Gastroesophageal sphincter (tissue), 3 donors: ENCODE measurements at regions not wholly inside any gene's neighbourhood (a gene's known extent, or its start where the extent isn't known, plus 50 kb on each side); places are given as distances from the start of the nearest gene placed in this dataset.

ENCODE experiments used
- POLR2AphosphoS5 ChIP-seq: sonication (generic); formaldehyde crosslinking; IDR thresholded peaks from one replicate; pipeline ENCODE4 v1.6.1; 2017; ENCODE audit warnings: antibody characterized with exemption
- TF ChIP-seq, protein P1 (sequence below), 4 experiments: fragments of 200-600 bp in 2 of 4; fragments of 450-650 bp in 2 of 4; sonication (generic) in 1 of 4; IDR thresholded peaks; one replicate each; pipeline ENCODE4 v1.5.1; 2017 to 2019; ENCODE audit warnings: antibody characterized with exemption in 4 of 4, mild to moderate bottlenecking in 2 of 4, moderate library complexity in 2 of 4

DNA sequence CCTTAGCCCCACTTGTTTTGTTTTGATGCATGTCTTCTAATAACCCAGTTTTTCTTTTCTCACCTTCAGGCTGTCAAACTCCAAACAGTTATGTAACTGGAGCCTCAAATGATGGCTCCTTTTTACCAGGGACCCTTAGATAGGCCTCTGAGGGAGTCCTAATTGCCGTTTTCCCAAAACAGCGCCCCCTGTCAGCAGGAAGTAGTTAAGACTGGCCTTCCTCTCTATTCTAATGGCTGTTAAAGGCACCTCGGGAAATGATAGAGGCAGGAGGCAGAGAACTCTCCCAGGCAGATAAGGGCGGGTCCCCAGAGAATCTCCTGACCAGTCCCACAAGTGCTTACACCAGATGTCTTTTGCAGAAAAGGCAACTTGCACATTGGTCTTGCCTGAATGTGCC, 123.2 kb downstream of the KCNS3 start:
- TF ChIP-seq POLR2AphosphoS5: no peak
- TF ChIP-seq, protein P1, sequence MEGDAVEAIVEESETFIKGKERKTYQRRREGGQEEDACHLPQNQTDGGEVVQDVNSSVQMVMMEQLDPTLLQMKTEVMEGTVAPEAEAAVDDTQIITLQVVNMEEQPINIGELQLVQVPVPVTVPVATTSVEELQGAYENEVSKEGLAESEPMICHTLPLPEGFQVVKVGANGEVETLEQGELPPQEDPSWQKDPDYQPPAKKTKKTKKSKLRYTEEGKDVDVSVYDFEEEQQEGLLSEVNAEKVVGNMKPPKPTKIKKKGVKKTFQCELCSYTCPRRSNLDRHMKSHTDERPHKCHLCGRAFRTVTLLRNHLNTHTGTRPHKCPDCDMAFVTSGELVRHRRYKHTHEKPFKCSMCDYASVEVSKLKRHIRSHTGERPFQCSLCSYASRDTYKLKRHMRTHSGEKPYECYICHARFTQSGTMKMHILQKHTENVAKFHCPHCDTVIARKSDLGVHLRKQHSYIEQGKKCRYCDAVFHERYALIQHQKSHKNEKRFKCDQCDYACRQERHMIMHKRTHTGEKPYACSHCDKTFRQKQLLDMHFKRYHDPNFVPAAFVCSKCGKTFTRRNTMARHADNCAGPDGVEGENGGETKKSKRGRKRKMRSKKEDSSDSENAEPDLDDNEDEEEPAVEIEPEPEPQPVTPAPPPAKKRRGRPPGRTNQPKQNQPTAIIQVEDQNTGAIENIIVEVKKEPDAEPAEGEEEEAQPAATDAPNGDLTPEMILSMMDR (IDR thresholded peaks at IDR 0.05): no peak
